SU-DHL-6 (cell line): ENCODE measurements at regions not wholly inside any gene's neighbourhood (a gene's known extent, or its start where the extent isn't known, plus 50 kb on each side); places are given as distances from the start of the nearest gene placed in this dataset.

ENCODE experiments used
- CTCF ChIP-seq: fragments of 200-600 bp; sonication (generic); IDR thresholded peaks from one replicate; pipeline ENCODE4 v1.5.1; 2017; ENCODE audit warnings: antibody characterized with exemption, mild to moderate bottlenecking, low read length, moderate library complexity; ENCODE audit not compliant: insufficient read depth, poor library complexity, severe bottlenecking
- EZH2phosphoT487 ChIP-seq: fragments of 200-600 bp; sonication (generic), shearing (Covaris generic); conservative IDR thresholded peaks from 2 replicates; pipeline ENCODE4 v1.6.1; 2018; ENCODE audit warnings: mild to moderate bottlenecking, antibody characterized with exemption, low read length, moderate library complexity, mixed read lengths

GRCh38 chr9:29730163-29730562 lies 2156.9 kb upstream of the C9orf72 start:
- no peak for TF ChIP-seq CTCF
- no peak for TF ChIP-seq EZH2phosphoT487
